WERI-Rb-1 (cell line): ENCODE measurements at regions not wholly inside any gene's neighbourhood (a gene's known extent, or its start where the extent isn't known, plus 50 kb on each side); places are given as distances from the start of the nearest gene placed in this dataset.

ENCODE experiments used
- DNase-seq: peaks from one replicate; pipeline ENCODE4 v3.0.0-alpha.2; 2020
- H3K27ac ChIP-seq: fragments of 250-450 bp; sonication (Bioruptor Pico); 2 replicates; pipeline ENCODE4 v1.5.1; 2020; ENCODE audit warnings: mild to moderate bottlenecking, moderate library complexity
- H3K27me3 ChIP-seq: fragments of 250-450 bp; sonication (Bioruptor Pico); 2 replicates; pipeline ENCODE4 v1.5.1; 2021; ENCODE audit warnings: mild to moderate bottlenecking, low read depth, moderate library complexity; ENCODE audit not compliant: insufficient read depth, severe bottlenecking
- H3K36me3 ChIP-seq: fragments of 250-450 bp; sonication (Bioruptor Pico); 2 replicates; pipeline ENCODE4 v1.5.1; 2020; ENCODE audit warnings: mild to moderate bottlenecking, moderate library complexity
- H3K4me3 ChIP-seq: 2 replicates; pipeline ENCODE4 v1.5.1; 2011; ENCODE audit warnings: low read depth, mild to moderate bottlenecking, control low read depth, low read length
- H3K9me3 ChIP-seq: fragments of 250-450 bp; sonication (Bioruptor Pico); 2 replicates; pipeline ENCODE4 v1.5.1; 2021; ENCODE audit warnings: mild to moderate bottlenecking, moderate library complexity; ENCODE audit not compliant: severe bottlenecking
- TF ChIP-seq, protein P1 (sequence below): IDR thresholded peaks from 2 replicates; pipeline ENCODE4 v1.5.1; 2011; ENCODE audit warnings: low read depth, mild to moderate bottlenecking, control low read depth, inconsistent platforms, low read length

DNA sequence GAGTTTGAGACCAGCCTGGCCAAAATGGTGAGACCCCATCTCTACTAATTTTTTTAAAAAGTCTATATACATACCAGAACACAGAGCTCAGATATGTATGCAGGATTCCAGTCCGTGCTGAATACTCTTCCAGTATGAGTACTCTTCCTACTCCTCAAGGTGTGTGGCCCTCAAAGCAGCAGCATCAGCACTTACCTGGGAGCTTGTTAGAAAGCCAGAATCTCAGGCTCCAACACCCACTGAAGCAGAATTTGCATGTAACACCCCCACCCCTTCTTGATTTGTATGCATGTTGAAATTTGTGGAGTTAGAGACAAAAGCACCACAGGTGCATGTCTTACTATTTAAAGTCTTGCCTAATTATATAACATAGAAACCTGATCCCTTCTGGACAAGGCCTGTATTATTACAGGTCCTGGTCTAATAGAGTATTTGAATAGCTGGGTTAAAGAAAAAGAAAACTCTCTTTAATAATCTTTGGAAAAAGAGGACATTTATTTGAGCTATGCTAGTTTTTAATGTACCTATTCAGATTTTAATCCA, 50.3 kb upstream of the NFE2L2 start:
- TF ChIP-seq, protein P1, sequence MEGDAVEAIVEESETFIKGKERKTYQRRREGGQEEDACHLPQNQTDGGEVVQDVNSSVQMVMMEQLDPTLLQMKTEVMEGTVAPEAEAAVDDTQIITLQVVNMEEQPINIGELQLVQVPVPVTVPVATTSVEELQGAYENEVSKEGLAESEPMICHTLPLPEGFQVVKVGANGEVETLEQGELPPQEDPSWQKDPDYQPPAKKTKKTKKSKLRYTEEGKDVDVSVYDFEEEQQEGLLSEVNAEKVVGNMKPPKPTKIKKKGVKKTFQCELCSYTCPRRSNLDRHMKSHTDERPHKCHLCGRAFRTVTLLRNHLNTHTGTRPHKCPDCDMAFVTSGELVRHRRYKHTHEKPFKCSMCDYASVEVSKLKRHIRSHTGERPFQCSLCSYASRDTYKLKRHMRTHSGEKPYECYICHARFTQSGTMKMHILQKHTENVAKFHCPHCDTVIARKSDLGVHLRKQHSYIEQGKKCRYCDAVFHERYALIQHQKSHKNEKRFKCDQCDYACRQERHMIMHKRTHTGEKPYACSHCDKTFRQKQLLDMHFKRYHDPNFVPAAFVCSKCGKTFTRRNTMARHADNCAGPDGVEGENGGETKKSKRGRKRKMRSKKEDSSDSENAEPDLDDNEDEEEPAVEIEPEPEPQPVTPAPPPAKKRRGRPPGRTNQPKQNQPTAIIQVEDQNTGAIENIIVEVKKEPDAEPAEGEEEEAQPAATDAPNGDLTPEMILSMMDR, result no peak
- no peak for DNase-seq
- Histone ChIP-seq H3K9me3 (no peaks in the 10 kb centered on the region), H3K36me3 (no peaks in the 10 kb centered on the region), H3K27me3 (no peaks in the 10 kb centered on the region), H3K27ac (no peak overlapping the region), H3K4me3 (no peak overlapping the region)

DNA sequence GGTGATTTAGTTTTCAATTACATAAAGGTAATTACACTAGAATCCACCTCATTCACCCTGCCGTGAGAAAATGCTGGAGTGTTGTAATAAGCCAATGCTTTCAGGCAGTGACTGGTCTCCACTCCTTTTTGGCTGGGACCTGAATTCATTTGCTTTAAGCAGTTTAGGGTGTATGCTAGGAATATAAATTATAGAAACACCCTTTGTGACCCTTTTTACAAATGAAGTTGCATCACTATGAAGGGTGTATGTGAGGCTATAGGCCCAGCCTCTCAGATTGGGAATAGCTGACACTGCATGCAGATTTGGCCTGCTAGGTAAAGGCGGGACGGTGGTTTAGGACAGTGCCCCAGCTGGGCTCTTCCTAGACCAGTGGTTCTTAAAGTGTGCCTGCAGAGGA, 50.8 kb upstream of the NFE2L2 start:
- TF ChIP-seq, protein P1, result no peak
- no peaks in the 10 kb centered on the region for H3K36me3 ChIP-seq
- no peak overlapping the region for H3K4me3 ChIP-seq
- H3K27ac ChIP-seq, result no peak overlapping the region
- DNase-seq, result no peak
- no peaks in the 10 kb centered on the region for H3K9me3 ChIP-seq
- no peaks in the 10 kb centered on the region for H3K27me3 ChIP-seq

DNA sequence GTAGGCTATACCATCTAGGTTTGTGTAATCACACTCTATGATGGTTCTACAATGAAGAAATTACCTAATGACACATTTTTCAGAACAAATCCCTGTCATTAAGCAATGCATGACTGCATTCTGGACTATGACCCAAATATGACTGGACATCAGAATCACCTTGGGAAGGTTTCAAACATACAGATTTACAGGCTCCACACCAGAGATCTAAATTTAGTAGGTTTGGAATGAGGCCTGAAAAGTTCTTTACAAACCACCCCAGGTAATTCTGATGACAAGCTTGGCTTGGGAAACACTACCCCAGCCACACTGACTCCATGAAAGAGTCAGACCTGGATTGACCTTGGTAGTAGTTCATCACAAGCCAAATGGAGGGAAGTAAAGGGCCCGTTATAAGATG, 52.2 kb upstream of the NFE2L2 start:
- no peak for DNase-seq
- Histone ChIP-seq H3K9me3 (no peaks in the 10 kb centered on the region), H3K27me3 (no peaks in the 10 kb centered on the region), H3K4me3 (no peak overlapping the region), H3K36me3 (no peaks in the 10 kb centered on the region), H3K27ac (no peak overlapping the region)
- TF ChIP-seq, protein P1, result no peak

DNA sequence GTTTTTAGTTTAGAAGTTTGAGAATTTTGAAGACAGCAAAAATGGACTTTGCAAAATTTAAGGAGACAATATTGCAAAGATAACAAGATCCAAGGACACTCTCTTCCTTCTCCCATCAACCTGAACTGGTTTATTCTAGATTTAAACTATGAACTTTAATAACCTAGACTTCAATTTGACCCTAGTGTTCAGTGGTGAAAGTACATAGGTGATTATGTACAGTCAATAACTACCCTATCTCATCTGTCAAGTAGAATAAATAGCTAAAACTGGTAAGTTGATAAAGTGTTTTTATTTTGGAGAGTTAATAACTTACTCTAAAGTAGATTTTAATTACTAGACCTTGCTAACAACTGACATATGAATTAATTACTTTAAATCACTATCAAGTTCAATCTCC, 52.9 kb upstream of the NFE2L2 start:
- Histone ChIP-seq H3K27ac (no peak overlapping the region), H3K9me3 (no peaks in the 10 kb centered on the region), H3K36me3 (no peaks in the 10 kb centered on the region), H3K4me3 (no peak overlapping the region), H3K27me3 (no peaks in the 10 kb centered on the region)
- TF ChIP-seq, protein P1, result no peak
- DNase-seq, result no peak

DNA sequence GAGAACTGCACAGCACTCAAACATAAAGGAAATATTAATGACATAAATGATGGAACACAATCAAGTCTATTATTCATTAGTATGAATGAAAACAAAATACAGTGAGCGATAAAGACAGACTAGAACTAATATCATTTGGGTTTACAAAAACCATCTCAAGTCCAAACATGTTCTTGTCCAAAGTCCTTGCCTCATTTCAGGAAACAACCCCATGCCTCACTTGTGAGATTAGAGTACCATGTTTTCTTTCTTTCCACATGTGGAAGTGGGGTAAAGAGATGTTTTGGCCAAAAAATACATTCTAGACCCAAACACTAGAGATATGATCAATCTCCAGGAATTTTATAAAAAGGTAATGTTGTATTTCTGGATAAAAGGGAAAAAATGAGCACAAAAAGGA, 53.3 kb upstream of the NFE2L2 start:
- H3K27me3 ChIP-seq, result no peaks in the 10 kb centered on the region
- DNase-seq, result no peak
- TF ChIP-seq, protein P1, result no peak

DNA sequence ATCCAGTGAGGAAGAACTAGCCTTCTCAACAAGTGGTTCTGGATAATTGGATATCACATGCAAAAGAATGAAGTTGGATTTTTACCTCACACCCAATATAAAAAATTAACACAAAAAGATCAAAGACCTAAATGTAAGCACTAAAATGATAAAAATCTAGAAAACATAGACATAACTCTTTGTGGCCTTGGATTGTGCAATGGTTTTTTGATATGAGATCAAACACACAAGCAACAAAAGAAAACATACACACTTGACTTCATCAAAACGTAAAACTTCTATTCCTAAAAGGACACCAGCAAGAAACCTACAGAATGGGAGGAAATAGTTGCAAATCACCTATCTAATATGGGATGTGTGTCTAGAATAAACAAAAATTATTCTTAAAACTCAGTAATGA, 54.1 kb upstream of the NFE2L2 start:
- TF ChIP-seq, protein P1, result no peak
- no peak overlapping the region for H3K4me3 ChIP-seq

More for the DNA sequence above, 53.3 kb upstream of the NFE2L2 start:
- H3K9me3 ChIP-seq, result no peaks in the 10 kb centered on the region
- no peak overlapping the region for H3K27ac ChIP-seq
- no peaks in the 10 kb centered on the region for H3K36me3 ChIP-seq
- no peak overlapping the region for H3K4me3 ChIP-seq

More for the DNA sequence above, 54.1 kb upstream of the NFE2L2 start:
- Histone ChIP-seq H3K27ac (no peak overlapping the region), H3K36me3 (no peaks in the 10 kb centered on the region), H3K9me3 (no peaks in the 10 kb centered on the region), H3K27me3 (no peaks in the 10 kb centered on the region)
- no peak for DNase-seq
